SK-N-MC (cell line): ENCODE measurements at regions not wholly inside any gene's neighbourhood (a gene's known extent, or its start where the extent isn't known, plus 50 kb on each side); places are given as distances from the start of the nearest gene placed in this dataset.

Experiments
- EZH2 ChIP-seq: fragments of 200-600 bp; sonication (generic); IDR thresholded peaks from one replicate; pipeline ENCODE4 v1.6.1; 2017; ENCODE audit warnings: antibody characterized with exemption
- FOXP2 ChIP-seq: optimal IDR thresholded peaks from 2 replicates; pipeline ENCODE3; 2011; ENCODE audit warnings: mild to moderate bottlenecking, moderate library complexity; ENCODE audit not compliant: insufficient read depth; ENCODE audit errors: extremely low read length, control extremely low read depth
- POLR2AphosphoS5 ChIP-seq: IDR thresholded peaks from 2 replicates; pipeline ENCODE4 v1.6.1; 2012; ENCODE audit warnings: mild to moderate bottlenecking, low read depth, low read length, borderline replicate concordance

DNA sequence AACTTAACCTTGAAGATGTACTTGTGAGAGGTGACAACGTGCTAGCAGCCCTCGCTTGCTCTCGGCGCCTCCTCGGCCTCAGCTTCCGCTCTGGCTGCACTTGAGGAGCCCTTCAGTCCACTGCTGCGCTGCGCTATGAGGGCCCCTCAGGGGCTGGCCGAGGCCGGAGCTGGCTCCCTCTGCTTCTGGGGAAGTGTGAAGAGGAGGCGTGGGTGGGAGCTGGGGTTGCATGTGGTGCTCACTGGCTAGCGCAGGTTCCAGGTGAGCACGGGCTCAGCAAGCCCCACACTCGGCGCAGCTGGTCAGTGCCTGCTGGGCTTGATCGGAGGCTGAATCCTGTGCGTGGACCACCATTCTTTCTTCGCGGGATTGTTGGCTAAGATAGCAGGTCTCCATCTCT, 166.1 kb downstream of the MRPS30 start:
- TF ChIP-seq POLR2AphosphoS5 (no peak), EZH2 (no peak), FOXP2 (no peak)
